ENCODE measurements at regions not wholly inside any gene's neighbourhood (a gene's known extent, or its start where the extent isn't known, plus 50 kb on each side); places are given as distances from the start of the nearest gene placed in this dataset.
"Not testable (repeated sequence)": the region's sequence is repeated elsewhere in the genome, so short reads cannot be mapped to it uniquely, and the experiment has no call there.

GRCh38 chr1:166594646-166595045, 244.6 kb upstream of the POGK start:
- TF ChIP-seq CTCF (IDR thresholded peaks at IDR 0.05; ENCODE audit: low read depth, low read length): no peak
- H3K4me3 ChIP-seq (replicated peaks in 1 of 2; ENCODE audit: low read depth in 2 of 2, low read length in 2 of 2): no peak overlapping the region
- DNase-seq (ENCODE audit: low read depth in 2 of 2): no peak

GRCh38 chr1:166597516-166597915, 241.8 kb upstream of the POGK start:
- H3K4me3 ChIP-seq (replicated peaks in 1 of 2; ENCODE audit: low read depth in 2 of 2, low read length in 2 of 2): no peak overlapping the region
- TF ChIP-seq CTCF (IDR thresholded peaks at IDR 0.05; ENCODE audit: low read depth, low read length): no peak
- DNase-seq (ENCODE audit: low read depth in 2 of 2): no peak

GRCh38 chr1:166600574-166600973, 238.7 kb upstream of the POGK start:
- DNase-seq (ENCODE audit: low read depth in 2 of 2): no peak
- no peak for TF ChIP-seq CTCF (IDR thresholded peaks at IDR 0.05; ENCODE audit: low read depth, low read length)
- H3K4me3 ChIP-seq (replicated peaks in 1 of 2; ENCODE audit: low read depth in 2 of 2, low read length in 2 of 2): no peak overlapping the region

GRCh38 chr1:166601650-166602278, 237.5 kb upstream of the POGK start:
- no peak for TF ChIP-seq CTCF (IDR thresholded peaks at IDR 0.05; ENCODE audit: low read depth, low read length)

GRCh38 chr1:166602801-166603200, 236.5 kb upstream of the POGK start:
- not testable (repeated sequence) for DNase-seq (ENCODE audit: low read depth in 2 of 2); H3K4me3 ChIP-seq (replicated peaks in 1 of 2; ENCODE audit: low read depth in 2 of 2, low read length in 2 of 2)

More at GRCh38 chr1:166601650-166602278, 237.5 kb upstream of the POGK start:
- H3K4me3 ChIP-seq (replicated peaks in 1 of 2; ENCODE audit: low read depth in 2 of 2, low read length in 2 of 2): no peak overlapping the region
- no peak for DNase-seq (ENCODE audit: low read depth in 2 of 2)

GRCh38 chr1:166603296-166603695, 236.0 kb upstream of the POGK start:
- DNase-seq (ENCODE audit: low read depth in 2 of 2): no peak
- H3K4me3 ChIP-seq (replicated peaks in 1 of 2; ENCODE audit: low read depth in 2 of 2, low read length in 2 of 2): no peak overlapping the region
- no peak for TF ChIP-seq CTCF (IDR thresholded peaks at IDR 0.05; ENCODE audit: low read depth, low read length)

GRCh38 chr1:166605137-166605536, 234.1 kb upstream of the POGK start:
- no peak for TF ChIP-seq CTCF (IDR thresholded peaks at IDR 0.05; ENCODE audit: low read depth, low read length)
- no peak for DNase-seq (ENCODE audit: low read depth in 2 of 2)
- H3K4me3 ChIP-seq (replicated peaks in 1 of 2; ENCODE audit: low read depth in 2 of 2, low read length in 2 of 2): no peak overlapping the region
